GM12878 (cell line): ENCODE measurements at regions not wholly inside any gene's neighbourhood (a gene's known extent, or its start where the extent isn't known, plus 50 kb on each side); places are given as distances from the start of the nearest gene placed in this dataset.

Source experiments
- ATF2 ChIP-seq: IDR thresholded peaks from 2 replicates; pipeline ENCODE4 v1.6.1; 2012; ENCODE audit warnings: low read length, inconsistent platforms
- BHLHE40 ChIP-seq, 2 experiments: fragments of 450-650 bp in 1 of 2; IDR thresholded peaks; 2 replicates each; pipeline ENCODE4 v1.6.1; 2011 to 2017; ENCODE audit warnings: low read depth in 2 of 2, borderline replicate concordance in 1 of 2, improper control_type of control experiment in 1 of 2, low read length in 1 of 2, mild to moderate bottlenecking in 1 of 2
- CHD2 ChIP-seq: IDR thresholded peaks from 2 replicates; pipeline ENCODE4 v1.6.1; 2011; ENCODE audit warnings: low read depth, low read length, improper control_type of control experiment, borderline replicate concordance
- CREB1 ChIP-seq: IDR thresholded peaks from 2 replicates; pipeline ENCODE4 v1.6.1; 2012; ENCODE audit warnings: low read depth, mild to moderate bottlenecking, inconsistent platforms
- POLR2A ChIP-seq: IDR thresholded peaks from 2 replicates; pipeline ENCODE4 v1.6.1; 2011; ENCODE audit warnings: low read depth, mild to moderate bottlenecking, low read length
- POLR2AphosphoS2 ChIP-seq: IDR thresholded peaks from 2 replicates; pipeline ENCODE4 v1.6.1; 2011; ENCODE audit warnings: low read depth, mild to moderate bottlenecking, low read length, improper control_type of control experiment, moderate library complexity
- PRDM15 ChIP-seq: fragments of 450-650 bp; formaldehyde crosslinking; IDR thresholded peaks from 2 replicates; pipeline ENCODE4 v1.4.0; 2020; ENCODE audit warnings: mild to moderate bottlenecking, moderate library complexity
- RB1 ChIP-seq: fragments of 450-650 bp; formaldehyde crosslinking; IDR thresholded peaks from 2 replicates; pipeline ENCODE4 v1.6.1; 2017; ENCODE audit warnings: mild to moderate bottlenecking, borderline replicate concordance
- SMAD1 ChIP-seq: fragments of 450-650 bp; IDR thresholded peaks from 2 replicates; pipeline ENCODE4 v1.6.1; 2018; ENCODE audit warnings: mild to moderate bottlenecking, low read depth; ENCODE audit not compliant: partially characterized antibody
- YY1 ChIP-seq: IDR thresholded peaks from 2 replicates; pipeline ENCODE4 v1.6.1; 2011; ENCODE audit warnings: low read depth, mild to moderate bottlenecking, low read length
- ZBTB33 ChIP-seq: fragments of 450-650 bp; IDR thresholded peaks from 2 replicates; pipeline ENCODE4 v1.6.1; 2017; ENCODE audit warnings: mild to moderate bottlenecking
- ZNF274 ChIP-seq: IDR thresholded peaks from one replicate; pipeline ENCODE4 v1.8.0; 2011; ENCODE audit not compliant: insufficient read length, insufficient read depth
- TF ChIP-seq, protein P1 (sequence below), 3 experiments: IDR thresholded peaks in 2 of 3; conservative IDR thresholded peaks in 1 of 3; 2 replicates each; pipeline ENCODE4 v1.5.1; 2011; ENCODE audit warnings: low read depth in 3 of 3, low read length in 3 of 3, mild to moderate bottlenecking in 3 of 3, control low read depth in 2 of 3, moderate library complexity in 2 of 3, inconsistent platforms in 1 of 3, mixed read lengths in 1 of 3; ENCODE audit not compliant: control insufficient read depth in 2 of 3, insufficient read depth in 1 of 3; ENCODE audit errors: extremely low read depth in 1 of 3

GRCh38 chr5:147040856-147041255 lies 162.3 kb upstream of the PPP2R2B start:
- TF ChIP-seq ATF2 (no peak), POLR2A (no peak), PRDM15 (CRISPR knock-in tag) (no peak), POLR2AphosphoS2 (no peak), YY1 (no peak), BHLHE40 (IDR thresholded peaks at IDR 0.05; ENCODE audit: borderline replicate concordance in 1 of 2, low read depth in 2 of 2, low read length in 1 of 2) (no peak), ZBTB33 (no peak), RB1 (no peak), SMAD1 (no peak), CREB1 (no peak), CHD2 (no peak), ZNF274 (no peak)
- TF ChIP-seq, protein P1, sequence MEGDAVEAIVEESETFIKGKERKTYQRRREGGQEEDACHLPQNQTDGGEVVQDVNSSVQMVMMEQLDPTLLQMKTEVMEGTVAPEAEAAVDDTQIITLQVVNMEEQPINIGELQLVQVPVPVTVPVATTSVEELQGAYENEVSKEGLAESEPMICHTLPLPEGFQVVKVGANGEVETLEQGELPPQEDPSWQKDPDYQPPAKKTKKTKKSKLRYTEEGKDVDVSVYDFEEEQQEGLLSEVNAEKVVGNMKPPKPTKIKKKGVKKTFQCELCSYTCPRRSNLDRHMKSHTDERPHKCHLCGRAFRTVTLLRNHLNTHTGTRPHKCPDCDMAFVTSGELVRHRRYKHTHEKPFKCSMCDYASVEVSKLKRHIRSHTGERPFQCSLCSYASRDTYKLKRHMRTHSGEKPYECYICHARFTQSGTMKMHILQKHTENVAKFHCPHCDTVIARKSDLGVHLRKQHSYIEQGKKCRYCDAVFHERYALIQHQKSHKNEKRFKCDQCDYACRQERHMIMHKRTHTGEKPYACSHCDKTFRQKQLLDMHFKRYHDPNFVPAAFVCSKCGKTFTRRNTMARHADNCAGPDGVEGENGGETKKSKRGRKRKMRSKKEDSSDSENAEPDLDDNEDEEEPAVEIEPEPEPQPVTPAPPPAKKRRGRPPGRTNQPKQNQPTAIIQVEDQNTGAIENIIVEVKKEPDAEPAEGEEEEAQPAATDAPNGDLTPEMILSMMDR (IDR thresholded peaks at IDR 0.05 in 2 of 3, conservative IDR thresholded peaks at IDR 0.05 in 1 of 3; ENCODE audit: control insufficient read depth in 2 of 3, extremely low read depth in 1 of 3, insufficient read depth in 1 of 3, low read depth in 3 of 3, low read length in 3 of 3), result no peak
